ENCODE measurements at regions not wholly inside any gene's neighbourhood (a gene's known extent, or its start where the extent isn't known, plus 50 kb on each side); places are given as distances from the start of the nearest gene placed in this dataset.

- POLR2A ChIA-PET = no interaction called here
Observed at GRCh38 chr20:12896180-12896579, 112.6 kb upstream of the SPTLC3 start.

GRCh38 chr20:12902992-12903391 is 105.8 kb upstream of the SPTLC3 start:
- ChIA-PET POLR2A (no interaction called here), CTCF (interaction anchor here (1.3 kb wide), 1 partner anchor 21 kb away, joined by 5 read pairs; no protein-coding TSS in a partner anchor)
- DNase-seq (ENCODE audit: extremely low spot score) = no peak
- no peak for TF ChIP-seq CTCF (IDR thresholded peaks at IDR 0.05; ENCODE audit: control extremely low read depth, extremely low read depth, low read depth, missing control alignments)

More at GRCh38 chr20:12896180-12896579, 112.6 kb upstream of the SPTLC3 start:
- no peak for TF ChIP-seq CTCF (IDR thresholded peaks at IDR 0.05; ENCODE audit: control extremely low read depth, extremely low read depth, low read depth, missing control alignments)
- no peak for DNase-seq (ENCODE audit: extremely low spot score)
- CTCF ChIA-PET = interaction anchor here (1.1 to 1.6 kb wide), 3 partner anchors 10 to 18 kb away, joined by 3 to 6 read pairs (median 4); no protein-coding TSS in a partner anchor

GRCh38 chr20:12906361-12906760 is 102.4 kb upstream of the SPTLC3 start:
- ChIA-PET POLR2A (no interaction called here), CTCF (interaction anchor here (1.1 to 1.6 kb wide), 3 partner anchors 9 to 18 kb away, joined by 3 to 4 read pairs (median 4); no protein-coding TSS in a partner anchor)
- no peak for DNase-seq (ENCODE audit: extremely low spot score)
- no peak for TF ChIP-seq CTCF (IDR thresholded peaks at IDR 0.05; ENCODE audit: control extremely low read depth, extremely low read depth, low read depth, missing control alignments)

- ChIA-PET CTCF (no interaction called here), POLR2A (no interaction called here)
- TF ChIP-seq CTCF (IDR thresholded peaks at IDR 0.05; ENCODE audit: control extremely low read depth, extremely low read depth, low read depth, missing control alignments) = no peak
- DNase-seq (ENCODE audit: extremely low spot score) = no peak
Observed at GRCh38 chr20:12911372-12911771, 97.4 kb upstream of the SPTLC3 start.

- POLR2A ChIA-PET = no interaction called here
- no peak for DNase-seq (ENCODE audit: extremely low spot score)
- CTCF ChIA-PET = interaction anchor here (3.0 kb wide), 1 partner anchor 11 kb away, joined by 16 read pairs; no protein-coding TSS in a partner anchor
- TF ChIP-seq CTCF (IDR thresholded peaks at IDR 0.05; ENCODE audit: control extremely low read depth, extremely low read depth, low read depth, missing control alignments) = no peak
Observed at GRCh38 chr20:12913781-12914443, 94.9 kb upstream of the SPTLC3 start.

GRCh38 chr20:12914804-12915203 is 94.0 kb upstream of the SPTLC3 start:
- no peak for DNase-seq (ENCODE audit: extremely low spot score)
- POLR2A ChIA-PET = no interaction called here
- CTCF ChIA-PET = interaction anchor here (1.0 to 3.0 kb wide), 2 partner anchors 8 to 10 kb away, joined by 3 to 16 read pairs; no protein-coding TSS in a partner anchor
- TF ChIP-seq CTCF (IDR thresholded peaks at IDR 0.05; ENCODE audit: control extremely low read depth, extremely low read depth, low read depth, missing control alignments) = no peak

Measured in GM10248 (cell line).